ENCODE measurements at regions not wholly inside any gene's neighbourhood (a gene's known extent, or its start where the extent isn't known, plus 50 kb on each side); places are given as distances from the start of the nearest gene placed in this dataset.

DNA sequence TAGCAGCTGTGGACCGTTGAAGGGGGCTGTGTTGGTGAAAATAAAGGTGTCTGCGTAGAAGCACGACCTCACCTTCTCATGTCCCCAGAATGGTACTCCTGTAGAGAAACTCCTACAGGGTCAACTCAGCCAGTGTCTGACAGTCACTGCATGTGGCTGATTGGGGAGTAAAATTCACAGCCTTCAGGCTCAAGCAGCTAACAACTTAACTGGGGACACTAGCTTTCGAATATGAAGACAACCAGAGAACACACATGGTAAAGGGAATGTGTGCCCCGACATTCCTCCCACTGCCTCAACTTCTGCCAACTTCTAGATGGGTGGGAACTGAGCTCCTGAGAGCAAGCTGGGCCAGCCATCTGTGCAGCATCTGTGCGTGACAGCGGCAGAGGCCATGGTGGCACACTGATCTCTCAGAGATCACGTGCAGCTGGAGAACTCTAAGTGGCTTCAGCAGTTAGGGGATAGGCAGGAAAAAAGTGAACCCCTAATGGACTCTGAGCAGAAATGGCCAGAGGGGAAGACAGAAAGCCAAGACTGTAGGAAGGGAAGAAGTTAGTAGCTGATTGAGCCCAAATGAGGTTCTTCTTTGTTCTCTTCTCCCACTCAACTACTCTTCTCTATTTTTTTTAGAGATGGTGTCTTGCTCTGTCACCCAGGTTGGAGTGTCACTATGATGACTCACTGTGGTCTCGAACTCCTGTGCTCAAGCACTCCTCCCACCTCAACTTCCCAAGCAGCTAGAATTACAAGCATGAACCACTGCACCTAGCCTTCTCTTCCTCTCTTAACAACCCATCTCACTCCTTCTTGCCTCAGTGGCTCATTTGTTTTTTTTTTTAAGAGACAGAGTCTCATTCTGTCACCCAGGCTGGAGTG lies 280.8 kb downstream of the ZEB1 start:
- Mint-ChIP-seq H3K27ac (ENCODE audit: unreplicated experiment) (no peak overlapping the region), H3K9me3 (ENCODE audit: low read depth) (no peaks in the 10 kb centered on the region), H3K36me3 (ENCODE audit: low read depth) (no peaks in the 10 kb centered on the region), H3K27me3 (ENCODE audit: low read depth) (no peaks in the 10 kb centered on the region), H3K4me1 (ENCODE audit: low read depth) (peaks cover 10% of the 10 kb centered on the region), H3K4me3 (ENCODE audit: unreplicated experiment) (no peak overlapping the region)
- TF ChIP-seq, protein P1, sequence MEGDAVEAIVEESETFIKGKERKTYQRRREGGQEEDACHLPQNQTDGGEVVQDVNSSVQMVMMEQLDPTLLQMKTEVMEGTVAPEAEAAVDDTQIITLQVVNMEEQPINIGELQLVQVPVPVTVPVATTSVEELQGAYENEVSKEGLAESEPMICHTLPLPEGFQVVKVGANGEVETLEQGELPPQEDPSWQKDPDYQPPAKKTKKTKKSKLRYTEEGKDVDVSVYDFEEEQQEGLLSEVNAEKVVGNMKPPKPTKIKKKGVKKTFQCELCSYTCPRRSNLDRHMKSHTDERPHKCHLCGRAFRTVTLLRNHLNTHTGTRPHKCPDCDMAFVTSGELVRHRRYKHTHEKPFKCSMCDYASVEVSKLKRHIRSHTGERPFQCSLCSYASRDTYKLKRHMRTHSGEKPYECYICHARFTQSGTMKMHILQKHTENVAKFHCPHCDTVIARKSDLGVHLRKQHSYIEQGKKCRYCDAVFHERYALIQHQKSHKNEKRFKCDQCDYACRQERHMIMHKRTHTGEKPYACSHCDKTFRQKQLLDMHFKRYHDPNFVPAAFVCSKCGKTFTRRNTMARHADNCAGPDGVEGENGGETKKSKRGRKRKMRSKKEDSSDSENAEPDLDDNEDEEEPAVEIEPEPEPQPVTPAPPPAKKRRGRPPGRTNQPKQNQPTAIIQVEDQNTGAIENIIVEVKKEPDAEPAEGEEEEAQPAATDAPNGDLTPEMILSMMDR (IDR thresholded peaks at IDR 0.05) = no peak
- DNase-seq (ENCODE audit: low spot score) = no peak

DNA sequence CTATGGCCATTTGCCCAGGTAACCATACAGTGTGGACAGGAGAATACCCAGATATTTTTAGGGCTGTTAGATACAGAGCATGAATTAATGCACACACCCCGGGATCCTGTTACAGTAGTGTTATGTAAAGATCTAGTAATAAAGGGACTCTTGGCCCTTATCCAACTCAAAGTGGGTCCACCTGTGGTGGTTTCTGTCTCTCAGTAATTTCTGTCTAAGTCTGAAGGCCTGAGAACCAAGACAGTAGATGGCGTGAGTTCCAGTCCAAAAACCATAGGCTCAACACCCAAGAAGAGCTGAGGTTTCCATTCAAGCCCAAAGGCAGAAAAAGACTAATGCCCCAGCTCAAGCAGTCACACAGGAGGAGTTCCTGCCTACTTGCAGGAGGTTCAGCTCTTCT lies 277.7 kb downstream of the ZEB1 start:
- Mint-ChIP-seq H3K36me3 (ENCODE audit: low read depth) (peaks cover 4% of the 10 kb centered on the region), H3K4me3 (ENCODE audit: unreplicated experiment) (no peak overlapping the region), H3K4me1 (ENCODE audit: low read depth) (no peaks in the 10 kb centered on the region), H3K27ac (ENCODE audit: unreplicated experiment) (no peak overlapping the region), H3K9me3 (ENCODE audit: low read depth) (peaks cover 14% of the 10 kb centered on the region), H3K27me3 (ENCODE audit: low read depth) (no peaks in the 10 kb centered on the region)
- no peak for DNase-seq (ENCODE audit: low spot score)
- TF ChIP-seq, protein P1 (IDR thresholded peaks at IDR 0.05) = no peak

DNA sequence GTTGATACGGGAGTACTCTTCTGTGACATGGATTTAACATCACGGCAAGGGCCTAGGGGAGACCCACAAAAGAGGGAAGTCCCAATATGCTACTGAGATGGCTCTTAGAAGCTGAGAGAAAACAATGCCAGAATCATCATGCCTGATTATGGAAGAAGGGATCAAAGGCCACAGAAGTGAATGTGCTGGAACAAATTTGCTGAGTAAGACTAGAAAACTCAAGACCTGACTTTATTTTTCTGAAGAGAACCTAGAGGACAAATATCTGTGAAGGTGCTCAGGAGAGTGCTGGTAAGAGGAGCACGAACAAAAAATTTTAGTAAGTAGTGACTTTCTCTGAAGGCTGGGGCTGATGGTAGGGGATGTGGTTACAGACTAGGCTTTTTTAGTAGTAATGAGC lies 277.0 kb downstream of the ZEB1 start:
- no peaks in the 10 kb centered on the region for H3K27me3 Mint-ChIP-seq (ENCODE audit: low read depth)
- H3K4me1 Mint-ChIP-seq (ENCODE audit: low read depth) = no peaks in the 10 kb centered on the region
- no peak for DNase-seq (ENCODE audit: low spot score)
- H3K9me3 Mint-ChIP-seq (ENCODE audit: low read depth) = peaks cover 21% of the 10 kb centered on the region
- no peak overlapping the region for H3K4me3 Mint-ChIP-seq (ENCODE audit: unreplicated experiment)
- TF ChIP-seq, protein P1 (IDR thresholded peaks at IDR 0.05) = no peak
- H3K27ac Mint-ChIP-seq (ENCODE audit: unreplicated experiment) = no peak overlapping the region
- H3K36me3 Mint-ChIP-seq (ENCODE audit: low read depth) = peaks cover 9% of the 10 kb centered on the region

DNA sequence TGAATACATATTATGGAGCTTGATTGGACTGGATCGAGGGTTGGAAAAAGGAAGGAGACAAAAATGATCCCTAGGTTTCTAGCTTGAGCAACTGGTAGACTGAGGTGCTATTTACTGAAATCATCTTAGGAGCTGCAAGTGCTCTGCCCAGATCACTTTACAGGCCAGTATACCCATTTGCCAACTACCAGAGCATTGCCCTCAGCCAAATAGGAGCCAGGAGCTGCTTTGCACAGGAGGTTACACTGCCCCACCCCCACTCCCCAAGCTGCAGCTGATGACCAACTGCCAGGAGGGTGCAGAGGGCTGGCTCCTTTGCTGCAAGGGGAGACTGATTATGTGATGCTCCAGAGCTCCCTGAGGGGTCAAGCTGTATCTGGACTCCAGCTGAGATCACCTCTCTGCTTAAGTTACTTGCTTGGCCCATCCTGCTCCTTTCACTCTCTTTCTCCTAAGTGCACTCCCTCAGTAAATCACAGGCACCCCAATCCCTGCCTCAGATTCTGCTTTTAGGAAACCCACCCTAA lies 275.4 kb downstream of the ZEB1 start:
- H3K27me3 Mint-ChIP-seq (ENCODE audit: low read depth) = no peaks in the 10 kb centered on the region
- H3K9me3 Mint-ChIP-seq (ENCODE audit: low read depth) = peaks cover 24% of the 10 kb centered on the region
- peaks cover 11% of the 10 kb centered on the region for H3K36me3 Mint-ChIP-seq (ENCODE audit: low read depth)
- TF ChIP-seq, protein P1 (IDR thresholded peaks at IDR 0.05) = no peak
- no peaks in the 10 kb centered on the region for H3K4me1 Mint-ChIP-seq (ENCODE audit: low read depth)
- no peak overlapping the region for H3K4me3 Mint-ChIP-seq (ENCODE audit: unreplicated experiment)
- DNase-seq (ENCODE audit: low spot score) = no peak
- H3K27ac Mint-ChIP-seq (ENCODE audit: unreplicated experiment) = no peak overlapping the region

DNA sequence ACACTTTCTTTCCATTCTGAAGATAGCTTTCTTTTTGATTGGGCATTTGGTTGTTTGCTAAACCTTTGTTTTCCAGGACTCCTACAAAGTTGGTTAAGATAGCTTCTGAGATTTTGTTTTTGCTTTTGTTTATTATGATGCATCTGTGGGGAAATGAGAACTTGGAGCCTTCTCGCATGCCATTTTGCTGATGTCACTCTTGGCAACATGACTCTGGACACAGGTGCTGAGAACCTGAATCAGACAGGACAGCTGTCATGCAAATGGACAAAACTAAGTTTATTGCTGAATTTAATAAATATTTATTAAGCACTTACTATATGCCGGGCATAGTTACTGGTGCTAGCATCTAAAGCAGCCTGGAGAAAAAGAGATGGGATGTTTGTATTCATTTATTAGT lies 274.1 kb downstream of the ZEB1 start:
- H3K27me3 Mint-ChIP-seq (ENCODE audit: low read depth) = no peaks in the 10 kb centered on the region
- DNase-seq (ENCODE audit: low spot score) = no peak
- TF ChIP-seq, protein P1 (IDR thresholded peaks at IDR 0.05) = no peak
- no peaks in the 10 kb centered on the region for H3K4me1 Mint-ChIP-seq (ENCODE audit: low read depth)
- peaks cover 24% of the 10 kb centered on the region for H3K9me3 Mint-ChIP-seq (ENCODE audit: low read depth)
- no peak overlapping the region for H3K4me3 Mint-ChIP-seq (ENCODE audit: unreplicated experiment)
- peaks cover 11% of the 10 kb centered on the region for H3K36me3 Mint-ChIP-seq (ENCODE audit: low read depth)
- no peak overlapping the region for H3K27ac Mint-ChIP-seq (ENCODE audit: unreplicated experiment)
